ENCODE measurements at regions not wholly inside any gene's neighbourhood (a gene's known extent, or its start where the extent isn't known, plus 50 kb on each side); places are given as distances from the start of the nearest gene placed in this dataset.

GRCh38 chr5:129405222-129405621, 54.9 kb upstream of the ADAMTS19 start:
- no peak for DNase-seq

GRCh38 chr5:129406440-129406839, 53.7 kb upstream of the ADAMTS19 start:
- no peak for DNase-seq
